ENCODE measurements at regions not wholly inside any gene's neighbourhood (a gene's known extent, or its start where the extent isn't known, plus 50 kb on each side); places are given as distances from the start of the nearest gene placed in this dataset.
A peak's percentile ranks its signal among the peaks of the same experiment; 100 is the strongest.

DNA sequence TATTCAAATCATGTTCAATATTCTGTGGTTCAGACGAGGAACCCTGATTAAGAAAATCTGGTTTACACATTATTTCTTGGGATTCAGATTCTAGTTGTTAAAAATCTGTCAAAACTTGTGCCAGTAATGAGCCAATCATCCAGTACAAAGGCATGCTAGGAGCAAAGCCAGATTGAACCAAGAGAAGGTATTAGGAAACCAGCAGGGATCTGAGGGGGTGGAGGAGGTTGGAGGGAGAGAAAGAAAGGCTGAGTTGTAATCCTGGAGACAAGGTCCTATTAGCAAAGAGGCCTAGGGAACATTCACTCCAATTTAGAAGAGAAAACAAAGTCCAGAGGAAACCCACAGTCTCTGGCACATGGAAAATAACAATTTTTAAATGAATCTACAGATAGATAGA lies 352.9 kb downstream of the LTN1 start:
- H3K9me3 Mint-ChIP-seq: peaks cover 0 to 3% of the 10 kb centered on the region in 2 donors
- no peak overlapping the region for H3K27ac Mint-ChIP-seq
- H3K4me3 Mint-ChIP-seq: no peak overlapping the region
- H3K4me1 Mint-ChIP-seq: no peaks in the 10 kb centered on the region
- no peaks in the 10 kb centered on the region for H3K27me3 Mint-ChIP-seq
- H3K36me3 Mint-ChIP-seq: peaks cover 0 to 12% of the 10 kb centered on the region in 2 donors
- DNase-seq (no peak), ATAC-seq (replicated peaks) (no peak)

DNA sequence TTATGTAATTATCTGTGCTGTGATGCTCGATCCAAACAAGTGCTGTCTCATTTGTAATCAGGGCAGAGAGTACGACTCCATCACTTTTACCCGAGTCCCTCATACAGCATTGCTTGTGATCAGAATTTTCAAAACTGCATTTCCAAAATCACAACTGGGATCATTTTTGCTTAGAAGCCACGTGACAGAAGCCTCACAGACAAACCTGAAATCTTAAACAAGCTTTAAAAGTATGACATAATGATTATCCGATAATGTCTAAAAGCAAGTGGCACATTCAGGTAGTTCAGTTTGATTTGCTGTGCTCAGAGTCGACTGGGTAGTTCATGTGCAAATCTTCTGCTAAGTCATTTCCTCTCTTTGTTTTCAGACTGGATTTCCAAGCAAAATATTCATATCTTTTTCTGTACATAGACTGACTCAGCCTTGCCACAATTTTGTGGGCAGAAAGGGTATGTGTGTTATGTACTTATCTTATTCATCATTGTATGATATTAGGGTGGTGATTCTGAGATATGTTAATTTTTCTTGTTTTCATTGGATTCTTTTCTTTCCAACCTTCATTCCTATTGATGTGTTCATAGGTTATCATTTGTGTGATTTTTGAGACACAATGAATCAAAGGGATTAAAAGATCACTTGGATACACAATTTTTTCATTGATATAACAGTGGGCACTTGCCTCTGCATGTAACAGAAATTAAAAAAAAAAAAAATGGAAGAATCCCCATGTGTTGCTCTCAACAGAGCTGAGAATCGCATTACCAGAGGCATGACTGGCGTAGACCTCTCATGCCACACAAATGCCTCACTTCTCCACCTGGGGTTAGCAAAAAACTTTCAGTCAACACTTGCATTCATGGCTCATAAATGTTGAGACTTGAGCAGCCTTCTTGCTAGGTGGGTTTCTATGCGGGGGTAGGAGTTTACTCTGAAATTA lies 355.7 kb downstream of the LTN1 start:
- H3K4me1 Mint-ChIP-seq: peaks cover 0 to 5% of the 10 kb centered on the region in 2 donors
- DNase-seq (no peak), ATAC-seq (replicated peaks) (peak in 1 of 2 donors; percentile 25)
- no peak overlapping the region for H3K4me3 Mint-ChIP-seq
- H3K27ac Mint-ChIP-seq: no peak overlapping the region
- H3K27me3 Mint-ChIP-seq: no peaks in the 10 kb centered on the region
- H3K36me3 Mint-ChIP-seq: peaks cover 0 to 4% of the 10 kb centered on the region in 2 donors
- no peaks in the 10 kb centered on the region for H3K9me3 Mint-ChIP-seq

- H3K9me3 Mint-ChIP-seq: no peaks in the 10 kb centered on the region
- H3K36me3 Mint-ChIP-seq: peaks cover 0 to 4% of the 10 kb centered on the region in 2 donors
- no peak for DNase-seq
- H3K27me3 Mint-ChIP-seq: no peaks in the 10 kb centered on the region
- no peak overlapping the region for H3K4me3 Mint-ChIP-seq
- peaks cover 0 to 5% of the 10 kb centered on the region in 2 donors for H3K4me1 Mint-ChIP-seq
- no peak for ATAC-seq (replicated peaks)
- H3K27ac Mint-ChIP-seq: no peak overlapping the region
Observed at GRCh38 chr21:28635541-28635940, 357.1 kb downstream of the LTN1 start.

DNA sequence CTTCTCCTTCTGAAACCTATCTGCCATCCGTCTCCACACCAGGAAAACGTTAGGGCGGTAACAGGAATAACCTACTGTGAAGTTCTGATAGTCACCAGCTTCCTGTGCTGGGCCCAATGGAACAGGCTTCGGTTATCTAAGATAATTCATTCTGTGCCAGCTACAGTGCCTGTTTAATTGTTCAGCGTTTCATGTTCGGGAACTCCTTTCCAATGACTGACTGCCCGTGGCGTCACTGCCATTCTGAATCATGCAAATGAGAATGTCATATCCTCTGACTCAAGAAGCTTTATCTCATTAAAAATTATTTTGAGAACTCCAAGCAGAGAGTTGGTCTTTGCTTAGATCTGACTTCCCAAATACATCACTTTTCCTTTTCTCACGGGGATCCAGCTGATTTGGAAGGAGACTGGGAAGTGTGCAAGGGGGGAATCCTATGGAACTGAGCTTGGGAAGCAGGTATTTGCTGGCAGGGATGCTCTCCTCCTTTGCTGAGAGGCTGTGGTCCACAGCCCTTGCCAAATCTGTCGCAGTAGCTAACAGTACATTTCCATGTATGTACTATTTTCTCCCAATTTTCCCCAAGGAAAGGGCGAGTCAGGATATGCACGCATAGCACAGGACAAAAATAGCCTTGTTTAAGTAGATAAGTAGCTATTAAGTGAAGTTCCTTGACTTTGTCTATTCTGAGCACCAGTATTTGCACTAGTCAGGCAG lies 358.7 kb downstream of the LTN1 start:
- ATAC-seq (replicated peaks) (peak; percentile 51 to 69), DNase-seq (no peak)
- Mint-ChIP-seq H3K36me3 (peaks cover 0 to 4% of the 10 kb centered on the region in 2 donors), H3K27ac (no peak overlapping the region), H3K27me3 (no peaks in the 10 kb centered on the region), H3K4me1 (peaks cover 0 to 5% of the 10 kb centered on the region in 2 donors), H3K4me3 (no peak overlapping the region), H3K9me3 (no peaks in the 10 kb centered on the region)

DNA sequence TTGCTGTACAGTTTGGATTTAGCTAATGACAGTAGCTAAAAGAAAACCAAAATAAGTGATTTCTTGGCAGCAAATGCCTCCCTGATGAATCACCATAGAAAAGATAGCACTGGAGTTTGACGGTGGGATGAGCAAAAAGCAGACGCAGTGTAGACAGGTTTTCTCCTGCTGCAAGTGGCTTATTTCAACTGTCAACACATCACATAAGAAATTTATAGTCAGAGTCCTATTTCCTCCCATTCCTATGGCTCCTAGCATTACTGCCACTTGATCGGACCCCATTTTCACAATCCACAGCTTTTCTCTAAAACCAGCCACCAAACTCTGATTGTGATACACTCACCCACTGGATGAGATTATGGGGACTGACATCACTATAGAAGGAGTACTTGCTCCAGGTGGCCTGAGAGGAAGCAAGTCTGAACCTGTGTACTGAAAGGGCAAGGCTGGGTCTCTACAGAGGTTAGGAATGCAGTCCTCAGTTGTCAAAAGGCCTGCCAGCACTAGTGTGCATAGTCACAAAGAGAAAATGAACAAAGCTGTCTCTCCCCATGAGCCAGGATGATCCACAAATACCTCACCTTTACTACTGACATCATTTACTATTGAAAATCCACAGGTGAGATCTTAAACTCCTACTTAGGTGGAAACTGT lies 359.8 kb downstream of the LTN1 start:
- DNase-seq (no peak), ATAC-seq (replicated peaks) (no peak)
- no peaks in the 10 kb centered on the region for H3K9me3 Mint-ChIP-seq
- H3K4me1 Mint-ChIP-seq: peaks cover 0 to 5% of the 10 kb centered on the region in 2 donors
- no peaks in the 10 kb centered on the region for H3K36me3 Mint-ChIP-seq
- no peak overlapping the region for H3K27ac Mint-ChIP-seq
- no peak overlapping the region for H3K4me3 Mint-ChIP-seq
- no peaks in the 10 kb centered on the region for H3K27me3 Mint-ChIP-seq

DNA sequence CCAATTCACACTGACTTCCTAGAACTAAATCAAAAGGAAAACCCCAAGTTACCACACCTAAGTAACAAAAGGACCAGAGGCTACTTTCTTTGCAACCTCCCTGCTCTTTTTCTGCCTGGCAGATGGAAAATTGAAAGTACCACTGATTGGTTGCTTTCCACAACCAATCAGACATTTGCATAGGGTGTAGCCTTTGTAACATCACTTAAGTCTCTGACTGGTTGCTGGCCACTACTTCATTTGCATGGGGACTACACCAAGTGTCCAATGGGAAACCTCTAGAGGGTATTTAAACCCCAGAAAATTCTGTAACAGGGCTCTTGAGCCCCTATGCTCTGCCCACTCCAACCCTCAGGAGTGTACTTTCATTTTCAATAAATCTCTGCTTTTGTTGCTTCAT lies 365.0 kb downstream of the LTN1 start:
- H3K27me3 Mint-ChIP-seq: no peaks in the 10 kb centered on the region
- H3K36me3 Mint-ChIP-seq: peaks cover 3 to 11% of the 10 kb centered on the region in 2 donors
- H3K4me3 Mint-ChIP-seq: no peak overlapping the region
- H3K27ac Mint-ChIP-seq: no peak overlapping the region
- no peaks in the 10 kb centered on the region for H3K4me1 Mint-ChIP-seq
- ATAC-seq (replicated peaks) (no peak), DNase-seq (no peak)
- peaks cover 3 to 5% of the 10 kb centered on the region in 2 donors for H3K9me3 Mint-ChIP-seq

DNA sequence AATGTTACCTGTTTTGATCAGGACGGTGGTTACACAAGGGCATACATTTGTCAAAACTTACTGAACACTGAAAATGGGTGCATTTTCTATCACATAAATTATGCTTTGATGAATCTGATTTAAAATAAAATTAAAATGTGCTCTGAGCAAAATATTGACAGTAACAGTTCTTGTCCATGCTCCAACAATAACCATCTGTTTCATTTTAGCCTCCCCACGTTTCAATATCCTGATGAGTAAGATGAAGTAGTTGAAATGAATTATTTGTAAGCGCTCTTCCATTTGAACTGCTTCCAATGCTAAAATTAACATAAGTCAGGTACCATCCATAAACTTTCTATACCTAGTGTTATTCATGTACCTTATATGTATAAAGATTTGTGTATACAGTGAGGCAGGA lies 365.4 kb downstream of the LTN1 start:
- Mint-ChIP-seq H3K4me3 (no peak overlapping the region), H3K27me3 (no peaks in the 10 kb centered on the region), H3K9me3 (peaks cover 3 to 8% of the 10 kb centered on the region in 2 donors), H3K27ac (no peak overlapping the region), H3K4me1 (no peaks in the 10 kb centered on the region), H3K36me3 (peaks cover 3 to 12% of the 10 kb centered on the region in 2 donors)
- ATAC-seq (replicated peaks) (no peak), DNase-seq (no peak)

- H3K4me1 Mint-ChIP-seq: no peaks in the 10 kb centered on the region
- no peak for DNase-seq
- H3K27ac Mint-ChIP-seq: no peak overlapping the region
- no peaks in the 10 kb centered on the region for H3K27me3 Mint-ChIP-seq
- H3K36me3 Mint-ChIP-seq: peaks cover 6 to 16% of the 10 kb centered on the region in 2 donors
- peaks cover 3 to 12% of the 10 kb centered on the region in 2 donors for H3K9me3 Mint-ChIP-seq
- no peak overlapping the region for H3K4me3 Mint-ChIP-seq
- no peak for ATAC-seq (replicated peaks)
Observed at GRCh38 chr21:28624626-28625025, 368.1 kb downstream of the LTN1 start.

DNA sequence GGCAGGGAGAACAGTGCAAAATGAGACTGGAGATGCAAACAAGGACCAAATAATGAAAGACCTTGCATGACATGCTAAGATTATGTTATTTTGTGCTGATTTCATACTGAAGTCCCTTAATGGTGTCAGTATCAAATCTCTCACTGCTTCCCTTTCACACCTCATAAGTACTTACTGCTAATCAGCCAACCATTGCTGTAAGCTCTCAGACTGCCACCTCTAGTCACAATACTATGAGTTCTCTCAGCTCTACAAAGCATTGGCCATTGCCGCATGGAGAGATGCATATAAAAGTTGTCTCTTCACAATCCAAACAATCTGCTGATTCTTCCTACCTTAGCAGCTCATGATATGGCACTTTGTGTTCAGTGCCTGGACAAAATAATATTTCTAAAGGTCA lies 375.4 kb downstream of the LTN1 start:
- DNase-seq (no peak), ATAC-seq (replicated peaks) (no peak)
- no peaks in the 10 kb centered on the region for H3K27me3 Mint-ChIP-seq
- H3K9me3 Mint-ChIP-seq: peaks cover 0 to 4% of the 10 kb centered on the region in 2 donors
- H3K4me1 Mint-ChIP-seq: no peaks in the 10 kb centered on the region
- H3K4me3 Mint-ChIP-seq: no peak overlapping the region
- H3K27ac Mint-ChIP-seq: no peak overlapping the region
- H3K36me3 Mint-ChIP-seq: peaks cover 3 to 4% of the 10 kb centered on the region in 2 donors

DNA sequence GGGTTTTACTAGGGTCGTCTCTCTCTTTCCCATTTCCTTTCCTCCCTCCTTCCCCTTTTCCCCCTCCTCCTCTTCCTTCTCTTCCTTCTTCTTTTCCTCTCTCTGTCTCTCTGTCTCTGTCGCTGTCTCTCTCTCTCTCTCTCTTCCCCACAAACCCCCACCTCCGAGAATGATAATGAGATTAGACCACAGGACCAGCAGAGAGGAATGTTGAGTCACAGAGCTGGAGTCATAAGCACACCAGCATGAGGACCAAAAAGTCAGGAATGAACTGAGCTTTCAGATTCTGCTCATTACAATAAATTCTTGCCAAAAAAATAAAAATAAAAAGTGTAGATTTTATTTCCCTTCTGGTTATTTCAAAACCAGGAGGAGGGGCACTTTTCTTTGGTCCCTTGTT lies 377.4 kb downstream of the LTN1 start:
- Mint-ChIP-seq H3K4me3 (no peak overlapping the region), H3K27me3 (no peaks in the 10 kb centered on the region), H3K27ac (no peak overlapping the region), H3K9me3 (no peaks in the 10 kb centered on the region), H3K4me1 (no peaks in the 10 kb centered on the region), H3K36me3 (no peaks in the 10 kb centered on the region)
- ATAC-seq (replicated peaks) (no peak), DNase-seq (no peak)

GRCh38 chr21:28614791-28615190 lies 377.9 kb downstream of the LTN1 start:
- Mint-ChIP-seq H3K36me3 (no peaks in the 10 kb centered on the region), H3K4me1 (no peaks in the 10 kb centered on the region), H3K4me3 (no peak overlapping the region), H3K27me3 (no peaks in the 10 kb centered on the region), H3K9me3 (peaks cover 0 to 1% of the 10 kb centered on the region in 2 donors), H3K27ac (no peak overlapping the region)
- DNase-seq (no peak), ATAC-seq (replicated peaks) (no peak)

DNA sequence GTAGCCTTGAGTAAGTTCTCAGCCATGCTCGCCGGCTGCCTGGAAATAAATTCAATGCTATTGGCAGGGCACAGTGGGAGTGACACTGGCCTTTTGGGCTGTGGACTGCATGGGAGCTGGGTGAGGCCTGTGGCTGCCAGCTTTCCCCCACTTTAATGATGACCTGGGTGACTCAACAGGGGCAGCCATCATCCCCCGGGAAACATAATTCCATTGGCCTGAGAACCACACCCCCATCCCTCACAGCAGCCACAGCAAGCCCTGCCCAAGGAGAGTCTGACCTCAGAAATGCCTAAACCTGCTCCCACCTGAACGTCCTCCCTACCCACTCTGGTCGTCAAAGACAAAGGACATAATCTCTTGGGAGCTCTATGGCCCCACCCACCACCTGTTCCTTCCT lies 384.0 kb downstream of the LTN1 start:
- Mint-ChIP-seq H3K27me3 (no peaks in the 10 kb centered on the region), H3K9me3 (peaks cover 8 to 10% of the 10 kb centered on the region in 2 donors), H3K36me3 (peaks cover 7 to 8% of the 10 kb centered on the region in 2 donors), H3K4me3 (no peak overlapping the region), H3K4me1 (peaks cover 13 to 34% of the 10 kb centered on the region in 2 donors), H3K27ac (peak overlapping the region; percentile 80)
- ATAC-seq (replicated peaks): no peak
- DNase-seq: no peak

DNA sequence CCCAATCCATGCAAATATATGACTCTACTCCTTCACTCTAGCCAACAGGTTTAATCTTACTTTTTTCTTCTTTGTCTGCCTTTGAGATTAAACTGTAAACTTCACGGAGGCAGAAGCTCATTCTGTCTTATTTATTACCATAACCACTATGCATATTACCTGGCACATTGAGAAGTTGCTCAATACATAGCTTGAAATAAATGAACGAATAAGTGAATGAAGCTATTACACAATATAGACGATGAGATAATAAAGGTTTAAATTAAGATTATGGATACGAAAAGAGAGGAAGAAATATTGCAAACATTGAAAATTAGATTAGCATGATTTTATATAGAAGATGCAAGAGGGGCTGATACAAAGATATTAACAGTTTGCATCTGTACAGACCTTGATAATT lies 385.1 kb downstream of the LTN1 start:
- ATAC-seq (replicated peaks) (no peak), DNase-seq (no peak)
- H3K4me1 Mint-ChIP-seq: peaks cover 13 to 36% of the 10 kb centered on the region in 2 donors
- peaks cover 8 to 10% of the 10 kb centered on the region in 2 donors for H3K9me3 Mint-ChIP-seq
- H3K27ac Mint-ChIP-seq: no peak overlapping the region
- peaks cover 7 to 8% of the 10 kb centered on the region in 2 donors for H3K36me3 Mint-ChIP-seq
- H3K4me3 Mint-ChIP-seq: no peak overlapping the region
- H3K27me3 Mint-ChIP-seq: no peaks in the 10 kb centered on the region

GRCh38 chr21:28604946-28605537 lies 387.6 kb downstream of the LTN1 start:
- Mint-ChIP-seq H3K4me3 (peak overlapping the region in 1 of 2 donors; percentile 74), H3K27ac (no peak overlapping the region), H3K9me3 (peaks cover 20 to 23% of the 10 kb centered on the region in 2 donors), H3K4me1 (peaks cover 13 to 36% of the 10 kb centered on the region in 2 donors), H3K36me3 (peaks cover 14 to 20% of the 10 kb centered on the region in 2 donors), H3K27me3 (no peaks in the 10 kb centered on the region)
- DNase-seq (peak; percentile 3), ATAC-seq (replicated peaks) (peak; percentile 100)

All from stimulated activated naive B cell treated with anti-CD40 and anti-IgM and Interleukin-4, amounts not matched to agents 10 μg/mL and 1 μg/mL and 100 μg/mL, for 72 hours (primary cell).